HEK293T (cell line): ENCODE measurements at regions not wholly inside any gene's neighbourhood (a gene's known extent, or its start where the extent isn't known, plus 50 kb on each side); places are given as distances from the start of the nearest gene placed in this dataset.
"Not testable (repeated sequence)": the region's sequence is repeated elsewhere in the genome, so short reads cannot be mapped to it uniquely, and the experiment has no call there.

Source experiments
- CTCF ChIA-PET: fragments of 350-600 bp; formaldehyde crosslinking; extraction: SDS; loops from one replicate; lab custom pipeline; 2021; ENCODE audit warnings: antibody characterized with exemption, inconsistent platforms; lab: Yijun Ruan, JAX
- POLR2A ChIA-PET: fragments of 350-600 bp; formaldehyde crosslinking; extraction: SDS; loops from one replicate; lab custom pipeline; 2020; ENCODE audit warnings: antibody characterized with exemption, inconsistent platforms; lab: Yijun Ruan, JAX
- DNase-seq: peaks from one replicate; pipeline ENCODE4 v3.0.0; 2012; ENCODE audit warnings: mixed read lengths; ENCODE audit errors: extremely low spot score
- ARNT ChIP-seq: fragments of 450-650 bp; IDR thresholded peaks from 2 replicates; pipeline ENCODE4 v1.6.1; 2017; ENCODE audit warnings: mild to moderate bottlenecking
- BHLHE40 ChIP-seq: fragments of 450-650 bp; IDR thresholded peaks from 2 replicates; pipeline ENCODE4 v1.6.1; 2016; ENCODE audit warnings: mild to moderate bottlenecking, moderate library complexity, borderline replicate concordance
- CTBP1 ChIP-seq: fragments of 450-650 bp; IDR thresholded peaks from 2 replicates; pipeline ENCODE4 v1.6.1; 2016; ENCODE audit warnings: borderline replicate concordance
- ELF4 ChIP-seq: fragments of 450-650 bp; IDR thresholded peaks from 2 replicates; pipeline ENCODE4 v1.6.1; 2017; ENCODE audit warnings: antibody characterized with exemption
- FOXA1 ChIP-seq: fragments of 450-650 bp; IDR thresholded peaks from 2 replicates; pipeline ENCODE4 v1.6.1; 2016; ENCODE audit warnings: mild to moderate bottlenecking
- FOXK2 ChIP-seq: fragments of 450-650 bp; IDR thresholded peaks from 2 replicates; pipeline ENCODE4 v1.6.1; 2016; ENCODE audit warnings: mild to moderate bottlenecking
- FOXM1 ChIP-seq: fragments of 450-650 bp; IDR thresholded peaks from 2 replicates; pipeline ENCODE4 v1.6.1; 2017; ENCODE audit warnings: mild to moderate bottlenecking, borderline replicate concordance
- HDGF ChIP-seq: fragments of 450-650 bp; IDR thresholded peaks from 2 replicates; pipeline ENCODE4 v1.6.1; 2017; ENCODE audit warnings: antibody characterized with exemption, borderline replicate concordance
- L3MBTL2 ChIP-seq: fragments of 450-650 bp; conservative IDR thresholded peaks from 2 replicates; pipeline ENCODE4 v1.6.1; 2016; ENCODE audit warnings: mild to moderate bottlenecking
- LEF1 ChIP-seq: fragments of 450-650 bp; IDR thresholded peaks from 2 replicates; pipeline ENCODE4 v1.6.1; 2017; ENCODE audit warnings: mild to moderate bottlenecking, borderline replicate concordance
- NFRKB ChIP-seq: fragments of 450-650 bp; IDR thresholded peaks from 2 replicates; pipeline ENCODE4 v1.6.1; 2016; ENCODE audit warnings: mild to moderate bottlenecking, moderate library complexity
- SP1 ChIP-seq: fragments of 450-650 bp; IDR thresholded peaks from 2 replicates; pipeline ENCODE4 v1.6.1; 2017
- SUZ12 ChIP-seq: fragments of 450-650 bp; IDR thresholded peaks from 2 replicates; pipeline ENCODE4 v1.6.1; 2016; ENCODE audit warnings: mild to moderate bottlenecking
- TARDBP ChIP-seq: fragments of 450-650 bp; IDR thresholded peaks from 2 replicates; pipeline ENCODE4 v1.6.1; 2016
- ZNF384 ChIP-seq: fragments of 450-650 bp; IDR thresholded peaks from 2 replicates; pipeline ENCODE4 v1.6.1; 2016
- TF ChIP-seq, protein P1 (sequence below): fragments of 450-650 bp; IDR thresholded peaks from 2 replicates; pipeline ENCODE4 v1.6.1; 2016

DNA sequence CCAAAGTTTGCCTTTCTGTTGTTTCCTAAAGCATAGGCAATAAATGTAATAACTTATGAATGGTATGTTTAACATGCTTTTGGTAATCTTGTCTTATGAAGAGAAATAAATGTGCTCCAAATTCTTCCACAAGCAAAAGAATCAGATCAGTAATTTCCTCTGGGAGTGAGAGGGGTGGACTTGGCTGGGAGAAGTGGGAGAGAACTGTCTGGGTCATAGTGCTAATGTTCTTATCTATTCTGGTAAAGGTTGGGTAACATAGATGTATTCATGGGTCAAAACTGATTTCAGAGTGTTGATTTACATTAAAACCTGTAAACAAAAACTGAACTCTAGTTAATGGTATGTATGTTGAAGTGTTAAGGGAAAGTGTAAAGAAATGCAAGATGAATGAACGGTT is 211.7 kb upstream of the IRS2 start:
- no peak for TF ChIP-seq CTBP1
- TF ChIP-seq, protein P1, sequence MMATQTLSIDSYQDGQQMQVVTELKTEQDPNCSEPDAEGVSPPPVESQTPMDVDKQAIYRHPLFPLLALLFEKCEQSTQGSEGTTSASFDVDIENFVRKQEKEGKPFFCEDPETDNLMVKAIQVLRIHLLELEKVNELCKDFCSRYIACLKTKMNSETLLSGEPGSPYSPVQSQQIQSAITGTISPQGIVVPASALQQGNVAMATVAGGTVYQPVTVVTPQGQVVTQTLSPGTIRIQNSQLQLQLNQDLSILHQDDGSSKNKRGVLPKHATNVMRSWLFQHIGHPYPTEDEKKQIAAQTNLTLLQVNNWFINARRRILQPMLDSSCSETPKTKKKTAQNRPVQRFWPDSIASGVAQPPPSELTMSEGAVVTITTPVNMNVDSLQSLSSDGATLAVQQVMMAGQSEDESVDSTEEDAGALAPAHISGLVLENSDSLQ, result no peak
- no peak for DNase-seq
- CTCF ChIA-PET, result no interaction called here
- POLR2A ChIA-PET, result no interaction called here

DNA sequence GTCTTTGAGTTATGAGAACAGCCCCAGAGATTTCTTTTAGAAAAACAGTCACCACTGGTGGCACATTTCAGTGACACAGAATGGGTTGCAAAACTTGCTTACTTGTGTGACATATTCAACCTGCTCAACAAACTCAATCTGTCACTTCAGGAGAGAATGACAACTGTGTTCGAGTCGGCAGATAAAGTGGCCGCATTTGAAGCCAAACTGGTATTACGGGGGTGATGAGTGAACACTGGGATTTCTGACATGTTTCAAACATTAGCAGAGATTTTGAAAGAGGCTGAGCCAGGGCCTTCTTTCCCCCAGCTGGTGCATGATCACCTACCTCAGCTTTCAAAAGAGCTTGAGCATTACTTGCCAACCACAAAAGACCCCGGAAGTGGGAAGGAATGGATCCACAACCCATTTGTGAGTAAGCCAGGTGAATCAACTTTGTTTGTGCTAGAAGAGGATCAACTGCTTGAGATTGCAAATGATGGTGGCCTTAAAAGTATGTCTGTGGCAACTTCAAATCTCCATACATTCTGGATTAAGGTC is 210.7 kb upstream of the IRS2 start:
- CTCF ChIA-PET, result not testable (repeated sequence)

GRCh38 chr13:109996404-109996960 is 210.1 kb upstream of the IRS2 start:
- ChIA-PET POLR2A (no interaction called here), CTCF (no interaction called here)
- TF ChIP-seq HDGF, result no peak
- TF ChIP-seq SUZ12, result no peak
- no peak for DNase-seq

More for the DNA sequence above, 210.7 kb upstream of the IRS2 start:
- DNase-seq, POLR2A ChIA-PET: not testable (repeated sequence)

DNA sequence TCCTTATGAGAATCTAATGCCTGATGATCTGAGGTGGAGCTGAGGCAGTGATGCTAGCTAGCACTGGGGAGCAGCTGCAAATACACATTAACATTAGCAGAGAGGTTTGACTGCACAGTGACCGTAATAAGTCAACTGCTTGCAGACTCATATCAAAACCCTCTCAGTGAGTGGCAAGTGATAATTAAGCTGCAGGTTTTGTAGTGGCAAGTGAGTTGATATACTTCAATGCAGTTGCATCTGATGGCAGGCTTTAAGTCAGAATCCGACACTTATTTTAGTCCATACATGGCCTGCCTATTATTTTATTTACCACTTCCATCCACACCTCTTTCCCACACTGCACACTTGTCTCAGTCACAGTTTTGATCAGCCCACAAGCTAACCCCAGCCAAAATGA is 209.2 kb upstream of the IRS2 start:
- ChIA-PET CTCF (no interaction called here), POLR2A (no interaction called here)
- no peak for DNase-seq
- TF ChIP-seq BHLHE40, result no peak
- TF ChIP-seq SP1, result no peak
- TF ChIP-seq HDGF, result no peak
- no peak for TF ChIP-seq L3MBTL2
- no peak for TF ChIP-seq ARNT
- no peak for TF ChIP-seq ZNF384
- TF ChIP-seq ELF4, result no peak
- no peak for TF ChIP-seq NFRKB
- TF ChIP-seq LEF1, result no peak
- no peak for TF ChIP-seq FOXA1
- TF ChIP-seq, protein P1, result no peak
- TF ChIP-seq FOXM1, result no peak
- TF ChIP-seq CTBP1, result no peak
- no peak for TF ChIP-seq FOXK2
- TF ChIP-seq TARDBP, result no peak
- TF ChIP-seq SUZ12, result no peak

GRCh38 chr13:109990296-109990695 is 203.9 kb upstream of the IRS2 start:
- no peak for DNase-seq
- ChIA-PET CTCF (no interaction called here), POLR2A (no interaction called here)
- TF ChIP-seq ARNT (no peak), L3MBTL2 (no peak)

DNA sequence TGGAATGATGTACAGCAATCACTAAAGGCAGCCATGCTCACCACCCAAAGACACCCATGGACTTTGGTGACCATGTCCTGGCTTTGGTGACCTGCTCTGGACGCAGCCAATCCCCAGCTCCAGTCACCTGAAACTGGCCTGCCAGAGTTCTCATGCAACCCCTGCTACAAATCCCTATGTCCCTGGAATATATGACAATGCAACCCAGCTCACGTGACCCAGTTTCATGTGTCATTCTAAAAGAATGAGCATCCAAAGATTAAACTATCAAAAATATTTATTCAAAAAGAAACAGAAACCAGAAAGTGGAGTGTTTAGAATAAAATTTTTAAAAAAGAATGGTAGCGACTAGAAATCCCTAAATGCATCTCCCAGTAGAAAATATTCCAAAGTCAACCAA is 203.3 kb upstream of the IRS2 start:
- ChIA-PET CTCF (no interaction called here), POLR2A (no interaction called here)
- no peak for DNase-seq
- TF ChIP-seq FOXA1 (no peak), BHLHE40 (no peak), ZNF384 (no peak), SP1 (no peak), TARDBP (no peak), NFRKB (no peak), CTBP1 (no peak), ARNT (no peak), FOXK2 (no peak), FOXM1 (no peak), ELF4 (no peak), HDGF (no peak), SUZ12 (no peak), L3MBTL2 (no peak), LEF1 (no peak)
- TF ChIP-seq, protein P1, result no peak

GRCh38 chr13:109989155-109989554 is 202.8 kb upstream of the IRS2 start:
- no peak for DNase-seq
- ChIA-PET POLR2A (no interaction called here), CTCF (interaction anchor here (0.6 kb wide), 1 partner anchor 251 kb away, joined by 3 read pairs; no protein-coding TSS in a partner anchor)
- TF ChIP-seq SP1 (no peak), FOXA1 (no peak), BHLHE40 (no peak), L3MBTL2 (no peak), FOXK2 (no peak), HDGF (no peak), LEF1 (no peak), FOXM1 (no peak), NFRKB (no peak), TARDBP (no peak), CTBP1 (no peak)
